ENCODE measurements at regions not wholly inside any gene's neighbourhood (a gene's known extent, or its start where the extent isn't known, plus 50 kb on each side); places are given as distances from the start of the nearest gene placed in this dataset.

DNA sequence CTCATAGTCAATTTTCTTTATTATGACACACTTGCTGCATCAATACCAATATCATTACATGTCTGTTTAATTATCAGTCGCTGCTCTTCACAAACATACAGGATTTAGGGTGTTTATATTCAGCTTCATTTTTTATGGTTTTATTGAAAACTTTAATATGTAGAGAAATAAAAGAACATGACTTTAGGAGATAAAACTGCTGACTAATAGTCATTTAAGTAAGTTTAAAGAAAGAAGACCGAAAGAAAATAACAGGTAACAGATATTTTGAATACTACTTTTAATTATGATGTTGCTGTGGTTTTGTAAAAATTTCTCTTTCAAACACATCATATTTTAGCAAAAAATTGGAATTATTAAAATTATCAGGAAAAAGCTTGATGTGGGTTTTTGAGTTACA is 685.1 kb upstream of the BRINP3 start:
- WGBS (ENCODE audit: extremely low coverage, insufficient read length, low lambda C conversion rate): no CpG with 5 or more reads among the region's 2 CpGs
- Histone ChIP-seq H3K23me2 (ENCODE audit: insufficient read length, low read depth, low read length, poor library complexity, severe bottlenecking) (no peaks in the 10 kb centered on the region), H2BK12ac (ENCODE audit: insufficient read length, low read depth, low read length) (no peak overlapping the region), H2AFZ (ENCODE audit: low read length) (no peak overlapping the region), H2BK15ac (ENCODE audit: low read depth, low read length) (no peak overlapping the region), H3K4me1 (ENCODE audit: insufficient read depth, low read length) (no peaks in the 10 kb centered on the region), H3T11ph (ENCODE audit: low read length) (no peak overlapping the region), H3K4me2 (ENCODE audit: insufficient read depth, insufficient read length, low read length) (no peak overlapping the region), H3K56ac (ENCODE audit: insufficient read length, low read depth, low read length) (no peak overlapping the region), H4K8ac (replicated peaks; ENCODE audit: insufficient read length, low read depth, low read length) (no peak overlapping the region), H3K23ac (ENCODE audit: insufficient read length, low read depth, low read length) (no peak overlapping the region), H3K79me2 (ENCODE audit: insufficient read depth, low read length) (no peaks in the 10 kb centered on the region), H4K20me1 (ENCODE audit: control insufficient read depth, insufficient read depth, insufficient read length) (no peaks in the 10 kb centered on the region), H3K27me3 (ENCODE audit: insufficient read depth, low read length) (no peaks in the 10 kb centered on the region), H2AK5ac (ENCODE audit: insufficient read length, low read length) (no peak overlapping the region), H2BK20ac (ENCODE audit: low read depth, low read length, poor library complexity, severe bottlenecking) (no peak overlapping the region), H3K9me3 (ENCODE audit: control insufficient read depth, low read depth, low read length) (no peaks in the 10 kb centered on the region), H3K18ac (ENCODE audit: insufficient read length, low read depth, low read length) (no peak overlapping the region), H3K14ac (ENCODE audit: insufficient read depth, low read length) (no peak overlapping the region), H3K27ac (ENCODE audit: insufficient read length, low read depth, low read length) (no peak overlapping the region), H2BK120ac (ENCODE audit: low read depth, low read length, poor library complexity, severe bottlenecking) (no peak overlapping the region), H3K9ac (ENCODE audit: extremely low read depth, insufficient read length, low read length) (no peak overlapping the region), H3K79me1 (ENCODE audit: insufficient read depth, low read depth, low read length, poor library complexity, severe bottlenecking) (no peaks in the 10 kb centered on the region), H3K4ac (ENCODE audit: low read depth, low read length) (no peak overlapping the region), H2BK5ac (ENCODE audit: insufficient read length, low read length) (no peak overlapping the region), H4K91ac (ENCODE audit: insufficient read length, low read depth, low read length) (no peak overlapping the region), H4K5ac (ENCODE audit: insufficient read length, low read depth, low read length) (no peak overlapping the region)
- no peak for DNase-seq
- Mint-ChIP-seq H3K27me3 (ENCODE audit: low read depth) (no peaks in the 10 kb centered on the region; the same call in 1 of the 2 replicates), H3K4me3 (no peak overlapping the region), H3K36me3 (ENCODE audit: insufficient read depth in 1 of 3, low read depth in 3 of 3) (no peaks in the 10 kb centered on the region), H3K4me1 (no peaks in the 10 kb centered on the region), H3K9me3 (peaks cover 0 to 2% of the 10 kb centered on the region in 2 experiments; a peak in 2 of 5 replicates), H3K27ac (no peak overlapping the region)
- TF ChIP-seq, protein P1, sequence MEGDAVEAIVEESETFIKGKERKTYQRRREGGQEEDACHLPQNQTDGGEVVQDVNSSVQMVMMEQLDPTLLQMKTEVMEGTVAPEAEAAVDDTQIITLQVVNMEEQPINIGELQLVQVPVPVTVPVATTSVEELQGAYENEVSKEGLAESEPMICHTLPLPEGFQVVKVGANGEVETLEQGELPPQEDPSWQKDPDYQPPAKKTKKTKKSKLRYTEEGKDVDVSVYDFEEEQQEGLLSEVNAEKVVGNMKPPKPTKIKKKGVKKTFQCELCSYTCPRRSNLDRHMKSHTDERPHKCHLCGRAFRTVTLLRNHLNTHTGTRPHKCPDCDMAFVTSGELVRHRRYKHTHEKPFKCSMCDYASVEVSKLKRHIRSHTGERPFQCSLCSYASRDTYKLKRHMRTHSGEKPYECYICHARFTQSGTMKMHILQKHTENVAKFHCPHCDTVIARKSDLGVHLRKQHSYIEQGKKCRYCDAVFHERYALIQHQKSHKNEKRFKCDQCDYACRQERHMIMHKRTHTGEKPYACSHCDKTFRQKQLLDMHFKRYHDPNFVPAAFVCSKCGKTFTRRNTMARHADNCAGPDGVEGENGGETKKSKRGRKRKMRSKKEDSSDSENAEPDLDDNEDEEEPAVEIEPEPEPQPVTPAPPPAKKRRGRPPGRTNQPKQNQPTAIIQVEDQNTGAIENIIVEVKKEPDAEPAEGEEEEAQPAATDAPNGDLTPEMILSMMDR (conservative IDR thresholded peaks at IDR 0.05): no peak
